H4 (cell line): ENCODE measurements at regions not wholly inside any gene's neighbourhood (a gene's known extent, or its start where the extent isn't known, plus 50 kb on each side); places are given as distances from the start of the nearest gene placed in this dataset.

ENCODE experiments used
- DNase-seq: peaks from one replicate; pipeline ENCODE4 v3.0.0-alpha.2; 2015; ENCODE audit warnings: low spot score

GRCh38 chr17:34131386-34131785 is 123.7 kb upstream of the CCL2 start:
- no peak for DNase-seq

- no peak for DNase-seq
Observed at GRCh38 chr17:34133350-34133749, 121.7 kb upstream of the CCL2 start.

- DNase-seq, result no peak
Observed at GRCh38 chr17:34135841-34136240, 119.2 kb upstream of the CCL2 start.

- DNase-seq, result no peak
Observed at GRCh38 chr17:34140006-34140405, 115.1 kb upstream of the CCL2 start.

- no peak for DNase-seq
Observed at GRCh38 chr17:34141590-34141989, 113.5 kb upstream of the CCL2 start.

GRCh38 chr17:34143430-34143829 is 111.7 kb upstream of the CCL2 start:
- DNase-seq, result no peak

GRCh38 chr17:34146440-34147043 is 108.5 kb upstream of the CCL2 start:
- DNase-seq, result peak; percentile 8

- no peak for DNase-seq
Observed at GRCh38 chr17:34151102-34151501, 104.0 kb upstream of the CCL2 start.

GRCh38 chr17:34153991-34154390 is 101.1 kb upstream of the CCL2 start:
- DNase-seq, result no peak

- DNase-seq, result no peak
Observed at GRCh38 chr17:34154961-34155730, 99.9 kb upstream of the CCL2 start.

GRCh38 chr17:34155947-34156346 is 99.1 kb upstream of the CCL2 start:
- DNase-seq, result no peak

GRCh38 chr17:34156401-34156740 is 98.7 kb upstream of the CCL2 start:
- DNase-seq, result no peak

GRCh38 chr17:34156741-34157589 is 98.1 kb upstream of the CCL2 start:
- DNase-seq, result no peak

- DNase-seq, result no peak
Observed at GRCh38 chr17:34161690-34162089, 93.4 kb upstream of the CCL2 start.

- DNase-seq, result peak; percentile 55
Observed at GRCh38 chr17:34163123-34163522, 92.0 kb upstream of the CCL2 start.

- DNase-seq, result peak; percentile 46
Observed at GRCh38 chr17:34163646-34164045, 91.4 kb upstream of the CCL2 start.

- DNase-seq, result no peak
Observed at GRCh38 chr17:34164837-34165236, 90.2 kb upstream of the CCL2 start.

GRCh38 chr17:34166352-34166751 is 88.7 kb upstream of the CCL2 start:
- no peak for DNase-seq

- peak; percentile 36 for DNase-seq
Observed at GRCh38 chr17:34167354-34167753, 87.7 kb upstream of the CCL2 start.

- DNase-seq, result no peak
Observed at GRCh38 chr17:34168989-34169388, 86.1 kb upstream of the CCL2 start.

GRCh38 chr17:34169496-34169895 is 85.6 kb upstream of the CCL2 start:
- DNase-seq, result no peak

GRCh38 chr17:34171245-34171818 is 83.8 kb upstream of the CCL2 start:
- DNase-seq, result peak; percentile 71
